Skeletal muscle tissue (tissue), 3 donors: ENCODE measurements at regions not wholly inside any gene's neighbourhood (a gene's known extent, or its start where the extent isn't known, plus 50 kb on each side); places are given as distances from the start of the nearest gene placed in this dataset.

Experiments used
- H3K27ac ChIP-seq: one replicate; pipeline ENCODE4 v1.7.0; 2013; ENCODE audit warnings: mild to moderate bottlenecking, low read depth, low read length, inconsistent platforms
- H3K27me3 ChIP-seq, 3 donors: one replicate each; pipeline ENCODE4 v1.7.0; 2013; ENCODE audit warnings: low read length in 3 of 3; ENCODE audit not compliant: control insufficient read depth in 3 of 3, insufficient read depth in 3 of 3
- H3K36me3 ChIP-seq, 3 donors: one replicate each; pipeline ENCODE4 v1.7.0; 2013; ENCODE audit warnings: low read length in 3 of 3; ENCODE audit not compliant: control insufficient read depth in 3 of 3, insufficient read depth in 3 of 3
- H3K4me1 ChIP-seq, 3 donors: one replicate each; pipeline ENCODE4 v1.7.0; 2013; ENCODE audit warnings: low read length in 3 of 3, mild to moderate bottlenecking in 3 of 3; ENCODE audit not compliant: control insufficient read depth in 3 of 3, insufficient read depth in 3 of 3
- H3K4me3 ChIP-seq, 3 donors: one replicate each; pipeline ENCODE4 v1.7.0; 2013; ENCODE audit warnings: low read length in 3 of 3
- H3K9ac ChIP-seq, 3 donors: one replicate each; pipeline ENCODE4 v1.7.0; 2013; ENCODE audit warnings: low read length in 3 of 3, mild to moderate bottlenecking in 3 of 3, moderate library complexity in 2 of 3, low read depth in 1 of 3
- H3K9me3 ChIP-seq, 3 donors: one replicate each; pipeline ENCODE4 v1.7.0; 2013; ENCODE audit warnings: low read length in 3 of 3; ENCODE audit not compliant: control insufficient read depth in 3 of 3
- donor health status: Osteomylitis.

- Histone ChIP-seq H3K9ac (no peak overlapping the region), H3K9me3 (no peaks in the 10 kb centered on the region), H3K36me3 (no peaks in the 10 kb centered on the region), H3K4me3 (no peak overlapping the region), H3K27me3 (no peaks in the 10 kb centered on the region), H3K4me1 (peaks cover 9 to 34% (median 19%) of the 10 kb centered on the region in 3 donors), H3K27ac (no peak overlapping the region)
Observed at GRCh38 chr17:59505610-59506276, 59.7 kb upstream of the DHX40 start.

- Histone ChIP-seq H3K9ac (no peak overlapping the region), H3K27ac (peak overlapping the region; percentile 28), H3K4me3 (no peak overlapping the region), H3K27me3 (no peaks in the 10 kb centered on the region), H3K36me3 (no peaks in the 10 kb centered on the region), H3K9me3 (no peaks in the 10 kb centered on the region), H3K4me1 (peaks cover 9 to 34% (median 19%) of the 10 kb centered on the region in 3 donors)
Observed at GRCh38 chr17:59506894-59507726, 58.3 kb upstream of the DHX40 start.

DNA sequence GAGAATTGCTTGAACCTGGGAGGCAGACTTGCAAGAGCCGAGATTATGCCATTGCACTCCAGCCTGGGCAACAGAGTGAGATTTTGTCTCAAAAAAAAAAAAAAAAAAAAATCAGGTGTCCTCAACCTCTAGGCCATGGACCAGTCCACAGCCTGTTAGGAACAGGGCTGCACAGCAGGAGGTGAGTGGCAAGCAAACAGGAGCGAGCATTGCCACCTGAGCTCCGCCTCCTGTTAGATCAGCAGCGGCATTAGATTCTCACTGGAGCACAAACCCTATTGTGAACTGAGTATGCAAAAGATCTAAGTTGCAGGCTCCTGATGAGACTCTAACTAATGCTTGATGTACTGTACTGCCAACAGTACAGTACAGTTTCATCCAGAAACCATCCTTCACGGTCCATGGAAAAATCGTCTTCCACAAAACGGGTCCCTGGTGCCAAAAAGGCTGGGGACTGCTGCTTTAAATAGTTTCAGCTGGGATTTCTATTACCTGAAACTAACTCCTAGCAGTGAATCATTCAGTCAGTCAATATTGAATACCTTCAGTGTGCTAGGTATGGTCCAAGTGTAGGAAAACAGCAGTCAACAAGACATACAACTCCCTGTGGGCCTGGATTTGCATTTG lies 56.3 kb upstream of the DHX40 start:
- H3K27me3 ChIP-seq, result no peaks in the 10 kb centered on the region
- no peak overlapping the region for H3K9ac ChIP-seq
- H3K4me3 ChIP-seq, result no peak overlapping the region
- H3K9me3 ChIP-seq, result no peaks in the 10 kb centered on the region
- H3K27ac ChIP-seq, result no peak overlapping the region
- no peaks in the 10 kb centered on the region for H3K36me3 ChIP-seq
- H3K4me1 ChIP-seq, result peaks cover 7 to 28% (median 14%) of the 10 kb centered on the region in 3 donors

DNA sequence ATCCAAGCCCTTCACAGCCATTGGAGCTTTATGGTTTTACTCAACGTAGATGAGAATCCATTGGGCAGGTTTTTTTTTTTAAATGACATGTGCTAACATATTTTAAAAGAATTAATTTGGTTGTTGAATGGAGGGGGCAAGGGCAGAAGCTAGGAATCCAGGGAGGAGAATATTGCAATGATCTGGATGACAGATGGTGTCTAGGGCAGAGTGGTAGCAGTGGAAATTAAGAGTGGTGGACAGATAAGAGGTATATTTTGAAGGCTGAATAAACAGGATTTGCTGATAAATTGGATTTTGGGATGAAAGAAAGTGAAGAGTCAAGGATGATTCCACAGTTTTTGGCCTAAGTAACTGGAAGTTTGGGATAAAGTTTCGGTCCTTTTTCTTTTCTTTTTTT lies 54.8 kb upstream of the DHX40 start:
- no peak overlapping the region for H3K9ac ChIP-seq
- H3K4me1 ChIP-seq, result peaks cover 11 to 24% (median 15%) of the 10 kb centered on the region in 3 donors
- H3K4me3 ChIP-seq, result no peak overlapping the region
- H3K27ac ChIP-seq, result no peak overlapping the region
- H3K27me3 ChIP-seq, result no peaks in the 10 kb centered on the region
- no peaks in the 10 kb centered on the region for H3K36me3 ChIP-seq
- no peaks in the 10 kb centered on the region for H3K9me3 ChIP-seq

GRCh38 chr17:59511726-59512125 lies 53.7 kb upstream of the DHX40 start:
- no peaks in the 10 kb centered on the region for H3K27me3 ChIP-seq
- H3K4me3 ChIP-seq, result no peak overlapping the region
- peaks cover 11 to 12% (median 12%) of the 10 kb centered on the region in 3 donors for H3K4me1 ChIP-seq
- no peak overlapping the region for H3K9ac ChIP-seq
- H3K9me3 ChIP-seq, result no peaks in the 10 kb centered on the region
- no peaks in the 10 kb centered on the region for H3K36me3 ChIP-seq
- H3K27ac ChIP-seq, result no peak overlapping the region

- H3K9ac ChIP-seq, result no peak overlapping the region
- H3K27me3 ChIP-seq, result no peaks in the 10 kb centered on the region
- no peak overlapping the region for H3K27ac ChIP-seq
- no peaks in the 10 kb centered on the region for H3K36me3 ChIP-seq
- H3K4me3 ChIP-seq, result no peak overlapping the region
- no peaks in the 10 kb centered on the region for H3K9me3 ChIP-seq
- peaks cover 2 to 6% (median 3%) of the 10 kb centered on the region in 3 donors for H3K4me1 ChIP-seq
Observed at GRCh38 chr17:59512844-59513385, 52.5 kb upstream of the DHX40 start.

- no peak overlapping the region for H3K4me3 ChIP-seq
- H3K27ac ChIP-seq, result no peak overlapping the region
- H3K9me3 ChIP-seq, result no peaks in the 10 kb centered on the region
- H3K9ac ChIP-seq, result no peak overlapping the region
- H3K36me3 ChIP-seq, result no peaks in the 10 kb centered on the region
- H3K4me1 ChIP-seq, result peaks cover 2 to 6% (median 3%) of the 10 kb centered on the region in 3 donors
- H3K27me3 ChIP-seq, result no peaks in the 10 kb centered on the region
Observed at GRCh38 chr17:59513934-59514841, 51.2 kb upstream of the DHX40 start.
